HG02870 (cell line): ENCODE measurements at regions not wholly inside any gene's neighbourhood (a gene's known extent, or its start where the extent isn't known, plus 50 kb on each side); places are given as distances from the start of the nearest gene placed in this dataset.
"Not testable (repeated sequence)": the region's sequence is repeated elsewhere in the genome, so short reads cannot be mapped to it uniquely, and the experiment has no call there.

Experiments used
- ATAC-seq: cut with Tn5 transposase; IDR thresholded peaks from one replicate; pipeline ENCODE4 v1.9.1; 2021; ENCODE audit warnings: mild to moderate bottlenecking, moderate library complexity; ENCODE audit not compliant: unreplicated experiment

GRCh38 chr7:112668561-112668960 is 121.6 kb downstream of the TMEM168 start:
- ATAC-seq = no peak

GRCh38 chr7:112669306-112669705 is 120.9 kb downstream of the TMEM168 start:
- ATAC-seq = no peak

- no peak for ATAC-seq
These were observed 120.0 kb downstream of the TMEM168 start for GRCh38 chr7:112670193-112670592.

- ATAC-seq = no peak
These were observed 111.6 kb downstream of the TMEM168 start for GRCh38 chr7:112678626-112679025.

GRCh38 chr7:112689466-112690177 is 100.6 kb downstream of the TMEM168 start:
- not testable (repeated sequence) for ATAC-seq

- no peak for ATAC-seq
These were observed 97.9 kb downstream of the TMEM168 start for GRCh38 chr7:112692333-112692732.

GRCh38 chr7:112697211-112697610 is 93.0 kb downstream of the TMEM168 start:
- ATAC-seq = not testable (repeated sequence)

GRCh38 chr7:112699725-112700513 is 90.3 kb downstream of the TMEM168 start:
- no peak for ATAC-seq

- ATAC-seq = no peak
These were observed 88.7 kb downstream of the TMEM168 start for GRCh38 chr7:112701456-112701855.

GRCh38 chr7:112707655-112708054 is 82.5 kb downstream of the TMEM168 start:
- peak; percentile 83 for ATAC-seq

- ATAC-seq = no peak
These were observed 82.0 kb downstream of the TMEM168 start for GRCh38 chr7:112708236-112708635.
